ENCODE measurements at regions not wholly inside any gene's neighbourhood (a gene's known extent, or its start where the extent isn't known, plus 50 kb on each side); places are given as distances from the start of the nearest gene placed in this dataset.
"Not testable (repeated sequence)": the region's sequence is repeated elsewhere in the genome, so short reads cannot be mapped to it uniquely, and the experiment has no call there.

DNA sequence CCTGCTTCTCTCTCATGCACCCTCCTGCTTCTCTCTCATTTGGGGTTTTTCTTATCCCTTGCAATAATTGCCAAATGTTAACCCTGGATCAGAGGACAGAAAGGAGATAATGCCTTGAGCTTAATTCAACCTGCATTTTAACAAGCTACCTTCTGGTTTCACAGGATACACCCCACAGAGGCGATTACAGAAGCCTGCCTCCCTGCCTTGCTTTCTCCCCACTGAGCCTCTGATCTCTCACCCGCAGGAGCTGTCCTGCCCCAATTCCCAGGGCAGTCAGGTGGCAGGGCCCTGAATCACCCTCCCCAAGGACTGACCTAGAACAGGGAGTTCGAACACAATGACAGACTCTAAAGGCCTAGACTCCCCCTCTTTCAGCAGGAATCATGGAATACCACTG is 959.5 kb downstream of the GRID1 start:
- no peaks in the 10 kb centered on the region for H3K27me3 ChIP-seq
- TF ChIP-seq, protein P1, sequence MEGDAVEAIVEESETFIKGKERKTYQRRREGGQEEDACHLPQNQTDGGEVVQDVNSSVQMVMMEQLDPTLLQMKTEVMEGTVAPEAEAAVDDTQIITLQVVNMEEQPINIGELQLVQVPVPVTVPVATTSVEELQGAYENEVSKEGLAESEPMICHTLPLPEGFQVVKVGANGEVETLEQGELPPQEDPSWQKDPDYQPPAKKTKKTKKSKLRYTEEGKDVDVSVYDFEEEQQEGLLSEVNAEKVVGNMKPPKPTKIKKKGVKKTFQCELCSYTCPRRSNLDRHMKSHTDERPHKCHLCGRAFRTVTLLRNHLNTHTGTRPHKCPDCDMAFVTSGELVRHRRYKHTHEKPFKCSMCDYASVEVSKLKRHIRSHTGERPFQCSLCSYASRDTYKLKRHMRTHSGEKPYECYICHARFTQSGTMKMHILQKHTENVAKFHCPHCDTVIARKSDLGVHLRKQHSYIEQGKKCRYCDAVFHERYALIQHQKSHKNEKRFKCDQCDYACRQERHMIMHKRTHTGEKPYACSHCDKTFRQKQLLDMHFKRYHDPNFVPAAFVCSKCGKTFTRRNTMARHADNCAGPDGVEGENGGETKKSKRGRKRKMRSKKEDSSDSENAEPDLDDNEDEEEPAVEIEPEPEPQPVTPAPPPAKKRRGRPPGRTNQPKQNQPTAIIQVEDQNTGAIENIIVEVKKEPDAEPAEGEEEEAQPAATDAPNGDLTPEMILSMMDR (IDR thresholded peaks at IDR 0.05), result no peak
- TF ChIP-seq POLR2A (IDR thresholded peaks at IDR 0.05), result no peak
- ATAC-seq (no peak), DNase-seq (no peak)
- no peaks in the 10 kb centered on the region for H3K36me3 ChIP-seq (replicated peaks in 1 of 2; ENCODE audit: insufficient read depth in 1 of 2, low read depth in 2 of 2)
- 59 to 61% methylated on average over 3 of the region's 3 CpGs for WGBS, 2 donors
- H3K27ac ChIP-seq, result no peak overlapping the region
- intact Hi-C loops (cut with DNase I), result no loop called here
- peaks cover 0 to 2% (median 0%) of the 10 kb centered on the region in 3 donors for H3K9me3 ChIP-seq
- H3K4me3 ChIP-seq, result no peak overlapping the region
- H3K4me1 ChIP-seq, result no peaks in the 10 kb centered on the region

DNA sequence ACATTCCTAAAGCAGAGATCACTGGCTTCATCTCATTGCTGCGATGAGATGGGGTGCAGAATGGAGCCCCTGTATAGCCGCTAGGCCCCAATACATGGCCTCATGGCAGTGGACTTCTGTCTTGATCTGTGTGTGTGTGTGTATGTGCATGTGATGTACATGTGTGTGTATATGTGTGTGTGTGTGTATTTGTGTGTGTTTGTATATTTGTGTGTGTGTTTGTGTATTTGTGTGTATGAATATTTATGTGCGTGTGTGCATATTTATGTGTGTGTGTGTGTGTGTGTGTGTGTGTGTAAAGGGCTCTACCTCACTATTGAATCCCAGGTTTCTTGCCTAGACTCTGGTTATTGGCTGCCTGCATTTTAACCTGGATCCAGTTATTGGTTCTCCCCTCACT is 958.2 kb downstream of the GRID1 start:
- no peak for DNase-seq
- H3K4me1 ChIP-seq, result no peaks in the 10 kb centered on the region
- H3K36me3 ChIP-seq (replicated peaks in 1 of 2; ENCODE audit: insufficient read depth in 1 of 2, low read depth in 2 of 2), result no peaks in the 10 kb centered on the region
- H3K4me3 ChIP-seq, result no peak overlapping the region
- no peak overlapping the region for H3K27ac ChIP-seq
- H3K27me3 ChIP-seq, result no peaks in the 10 kb centered on the region
- intact Hi-C loops (cut with DNase I), result no loop called here
- 90 to 97% methylated on average over 3 of the region's 3 CpGs for WGBS, 2 donors
- ATAC-seq, result no peak
- H3K9me3 ChIP-seq, result peaks cover 0 to 4% (median 0%) of the 10 kb centered on the region in 3 donors
- TF ChIP-seq, protein P1 (IDR thresholded peaks at IDR 0.05), result no peak
- TF ChIP-seq POLR2A (IDR thresholded peaks at IDR 0.05), result no peak

DNA sequence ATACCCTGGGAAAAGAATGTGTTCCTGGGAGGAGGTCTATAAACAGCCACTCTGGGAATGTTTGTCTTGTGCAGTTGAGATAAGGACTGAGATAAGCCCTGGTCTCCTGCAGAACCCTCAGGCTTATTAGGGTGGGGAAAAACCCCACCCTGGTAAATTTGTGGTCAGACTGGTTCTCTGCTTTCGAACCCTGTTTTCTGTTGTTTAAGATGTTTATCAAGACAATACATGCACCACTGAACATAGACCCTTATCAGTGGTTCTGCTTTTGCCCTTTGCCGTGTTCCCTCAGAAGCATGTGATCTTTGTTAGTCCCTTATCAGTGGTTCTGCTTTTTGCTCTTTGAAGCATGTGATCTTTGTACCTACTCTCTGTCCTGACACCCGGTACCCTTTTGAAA is 956.0 kb downstream of the GRID1 start:
- H3K4me1 ChIP-seq; H3K9me3 ChIP-seq; DNase-seq; ATAC-seq; H3K36me3 ChIP-seq (replicated peaks in 1 of 2; ENCODE audit: insufficient read depth in 1 of 2, low read depth in 2 of 2); H3K4me3 ChIP-seq; H3K27ac ChIP-seq; H3K27me3 ChIP-seq; intact Hi-C loops (cut with DNase I): not testable (repeated sequence)
- 27 to 48% methylated on average over 3 of the region's 3 CpGs for whole genome bisulfite sequencing, 2 donors

DNA sequence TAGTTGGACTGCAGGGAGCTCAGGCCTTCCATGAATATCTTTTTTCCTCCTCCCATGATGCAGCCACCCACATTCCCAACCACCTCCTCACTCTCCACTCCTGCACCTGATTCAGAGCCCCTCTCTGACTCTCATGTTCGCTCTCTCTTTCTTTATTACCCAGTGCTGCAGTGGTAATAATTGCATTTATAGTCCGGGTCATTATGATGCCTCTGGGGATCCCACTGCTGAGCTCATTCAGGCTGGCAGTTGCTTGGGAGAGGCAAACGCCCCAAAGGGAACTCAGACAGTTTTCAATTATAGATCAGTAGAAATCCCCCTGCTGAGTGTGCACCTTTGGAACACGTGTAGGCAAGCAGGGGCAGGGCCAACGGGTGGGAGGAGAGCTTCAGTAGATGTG is 953.0 kb downstream of the GRID1 start:
- Histone ChIP-seq H3K4me3 (no peak overlapping the region), H3K9me3 (peaks cover 0 to 4% (median 0%) of the 10 kb centered on the region in 3 donors), H3K27ac (no peak overlapping the region), H3K27me3 (no peaks in the 10 kb centered on the region), H3K36me3 (replicated peaks in 1 of 2; ENCODE audit: insufficient read depth in 1 of 2, low read depth in 2 of 2) (no peaks in the 10 kb centered on the region), H3K4me1 (no peaks in the 10 kb centered on the region)
- ATAC-seq, result no peak
- DNase-seq, result no peak
- no peak for TF ChIP-seq POLR2A (IDR thresholded peaks at IDR 0.05)
- TF ChIP-seq, protein P1 (IDR thresholded peaks at IDR 0.05), result no peak
- 34 to 60% methylated on average over 5 of the region's 5 CpGs for WGBS, 2 donors
- intact Hi-C loops (cut with DNase I), result no loop called here

DNA sequence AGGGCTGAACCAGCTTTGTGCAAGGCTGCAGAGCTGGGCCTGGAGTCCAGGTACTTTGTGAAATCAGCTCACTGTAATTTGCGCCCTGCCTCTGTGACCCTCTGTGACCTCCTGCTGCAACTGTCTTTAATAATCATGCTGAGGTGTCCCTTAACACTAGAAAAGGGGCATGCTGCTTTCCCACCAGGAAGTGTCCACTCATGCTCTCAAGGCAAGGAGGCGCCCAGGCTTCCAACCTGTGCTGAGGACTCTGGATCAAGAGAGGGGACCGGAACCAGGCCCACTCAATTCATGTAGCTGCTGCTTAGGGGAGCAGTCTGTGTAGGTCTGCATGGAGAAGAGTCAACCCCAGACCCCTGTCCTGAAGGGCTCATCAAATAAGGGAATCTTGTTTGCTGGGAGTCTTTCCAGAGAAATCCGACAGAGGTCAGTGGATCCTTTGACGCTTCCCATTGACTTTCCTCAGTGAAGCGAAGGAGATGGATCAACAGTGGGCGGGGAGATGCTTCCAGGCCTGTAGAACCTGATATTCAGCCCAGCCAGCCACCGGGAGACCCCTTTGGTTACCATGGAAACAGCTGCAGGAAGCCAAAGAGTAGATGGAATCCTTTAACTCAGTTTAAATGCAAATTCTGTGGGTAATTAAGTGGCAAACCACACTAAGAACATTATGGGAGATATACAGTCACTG is 945.9 kb downstream of the GRID1 start:
- 64 to 74% methylated on average over 7 to 8 of the region's 8 CpGs for WGBS, 2 donors
- Histone ChIP-seq H3K9me3 (no peaks in the 10 kb centered on the region), H3K4me1 (no peaks in the 10 kb centered on the region), H3K27me3 (no peaks in the 10 kb centered on the region), H3K27ac (no peak overlapping the region), H3K36me3 (replicated peaks in 1 of 2; ENCODE audit: insufficient read depth in 1 of 2, low read depth in 2 of 2) (no peaks in the 10 kb centered on the region), H3K4me3 (no peak overlapping the region)
- TF ChIP-seq, protein P1 (IDR thresholded peaks at IDR 0.05), result no peak
- TF ChIP-seq POLR2A (IDR thresholded peaks at IDR 0.05), result no peak
- DNase-seq (no peak), ATAC-seq (no peak)
- intact Hi-C loops (cut with DNase I), result no loop called here
